Stimulated activated effector memory CD8-positive, alpha-beta T cell treated with anti-CD3 and anti-CD28 coated beads, Interleukin-12 subunit alpha, Interleukin-12 subunit beta, amount 100 ng/mL, for 72 hours (primary cell): ENCODE measurements at regions not wholly inside any gene's neighbourhood (a gene's known extent, or its start where the extent isn't known, plus 50 kb on each side); places are given as distances from the start of the nearest gene placed in this dataset.

Experiments
- ATAC-seq: fragments of 150-1000 bp; cut with Tn5 transposase; 2 replicates; pipeline ENCODE4 v1.10.0; 2021
- DNase-seq, 2 donors: peaks; one replicate each; pipeline ENCODE4 v3.0.0; 2021 to 2022; ENCODE audit warnings: low spot score in 2 of 2
- H3K27ac Mint-ChIP-seq: one replicate; pipeline ENCODE4 v1.8.0; 2022; ENCODE audit warnings: mild to moderate bottlenecking, mixed read lengths
- H3K36me3 Mint-ChIP-seq: one replicate; pipeline ENCODE4 v1.8.0; 2022; ENCODE audit warnings: mild to moderate bottlenecking, mixed read lengths
- H3K4me1 Mint-ChIP-seq: one replicate; pipeline ENCODE4 v1.8.0; 2022; ENCODE audit warnings: mixed read lengths
- H3K4me3 Mint-ChIP-seq: one replicate; pipeline ENCODE4 v1.8.0; 2022; ENCODE audit warnings: mild to moderate bottlenecking, mixed read lengths
- H3K9me3 Mint-ChIP-seq: one replicate; pipeline ENCODE4 v1.8.0; 2022; ENCODE audit warnings: mixed read lengths

- Mint-ChIP-seq H3K9me3 (peaks cover 16% of the 10 kb centered on the region), H3K4me3 (no peak overlapping the region)
- no peak for DNase-seq
Observed at GRCh38 chr11:38498721-38499120, 1900.7 kb upstream of the RAG2 start.

GRCh38 chr11:38491986-38492385, 1894.0 kb upstream of the RAG2 start:
- Mint-ChIP-seq H3K27ac (no peak overlapping the region), H3K36me3 (no peaks in the 10 kb centered on the region), H3K9me3 (peaks cover 21% of the 10 kb centered on the region), H3K4me3 (no peak overlapping the region), H3K4me1 (no peaks in the 10 kb centered on the region)
- no peak for ATAC-seq
- DNase-seq, result no peak

More at GRCh38 chr11:38498721-38499120, 1900.7 kb upstream of the RAG2 start:
- no peak for ATAC-seq
- Mint-ChIP-seq H3K36me3 (no peaks in the 10 kb centered on the region), H3K4me1 (no peaks in the 10 kb centered on the region), H3K27ac (no peak overlapping the region)

- H3K4me3 Mint-ChIP-seq, result no peak overlapping the region
- H3K4me1 Mint-ChIP-seq, result no peaks in the 10 kb centered on the region
- DNase-seq (no peak), ATAC-seq (no peak)
- H3K36me3 Mint-ChIP-seq, result no peaks in the 10 kb centered on the region
- H3K9me3 Mint-ChIP-seq, result peaks cover 16% of the 10 kb centered on the region
- no peak overlapping the region for H3K27ac Mint-ChIP-seq
Observed at GRCh38 chr11:38481391-38481790, 1883.4 kb upstream of the RAG2 start.

- no peak overlapping the region for H3K4me3 Mint-ChIP-seq
- peaks cover 6% of the 10 kb centered on the region for H3K9me3 Mint-ChIP-seq
- H3K27ac Mint-ChIP-seq, result no peak overlapping the region
- no peaks in the 10 kb centered on the region for H3K36me3 Mint-ChIP-seq
- H3K4me1 Mint-ChIP-seq, result no peaks in the 10 kb centered on the region
- ATAC-seq (no peak), DNase-seq (no peak)
Observed at GRCh38 chr11:38476808-38477575, 1879.0 kb upstream of the RAG2 start.

- Mint-ChIP-seq H3K4me1 (no peaks in the 10 kb centered on the region), H3K27ac (no peak overlapping the region), H3K36me3 (no peaks in the 10 kb centered on the region), H3K4me3 (no peak overlapping the region), H3K9me3 (peaks cover 12% of the 10 kb centered on the region)
- no peak for ATAC-seq
- DNase-seq, result no peak
Observed at GRCh38 chr11:38461751-38462150, 1863.7 kb upstream of the RAG2 start.

GRCh38 chr11:38460896-38461295, 1862.9 kb upstream of the RAG2 start:
- ATAC-seq, result no peak
- Mint-ChIP-seq H3K27ac (no peak overlapping the region), H3K9me3 (peaks cover 10% of the 10 kb centered on the region), H3K4me3 (no peak overlapping the region), H3K4me1 (no peaks in the 10 kb centered on the region), H3K36me3 (no peaks in the 10 kb centered on the region)
- DNase-seq, result no peak

GRCh38 chr11:38460429-38460828, 1862.4 kb upstream of the RAG2 start:
- H3K4me3 Mint-ChIP-seq, result no peak overlapping the region
- no peaks in the 10 kb centered on the region for H3K36me3 Mint-ChIP-seq
- no peak overlapping the region for H3K27ac Mint-ChIP-seq
- no peak for ATAC-seq
- DNase-seq, result no peak
- H3K9me3 Mint-ChIP-seq, result peaks cover 10% of the 10 kb centered on the region
- H3K4me1 Mint-ChIP-seq, result no peaks in the 10 kb centered on the region

- H3K9me3 Mint-ChIP-seq, result peaks cover 7% of the 10 kb centered on the region
- no peak for DNase-seq
- H3K4me3 Mint-ChIP-seq, result no peak overlapping the region
- H3K4me1 Mint-ChIP-seq, result no peaks in the 10 kb centered on the region
- ATAC-seq, result no peak
- H3K36me3 Mint-ChIP-seq, result no peaks in the 10 kb centered on the region
- H3K27ac Mint-ChIP-seq, result no peak overlapping the region
Observed at GRCh38 chr11:38456371-38456770, 1858.3 kb upstream of the RAG2 start.

- ATAC-seq, result no peak
- H3K27ac Mint-ChIP-seq, result no peak overlapping the region
- no peaks in the 10 kb centered on the region for H3K36me3 Mint-ChIP-seq
- no peak overlapping the region for H3K4me3 Mint-ChIP-seq
- H3K9me3 Mint-ChIP-seq, result peaks cover 13% of the 10 kb centered on the region
- H3K4me1 Mint-ChIP-seq, result no peaks in the 10 kb centered on the region
- no peak for DNase-seq
Observed at GRCh38 chr11:38448284-38448683, 1850.2 kb upstream of the RAG2 start.

- no peak for DNase-seq
- no peaks in the 10 kb centered on the region for H3K4me1 Mint-ChIP-seq
Observed at GRCh38 chr11:38446336-38446735, 1848.3 kb upstream of the RAG2 start.

GRCh38 chr11:38438091-38438490, 1840.1 kb upstream of the RAG2 start:
- Mint-ChIP-seq H3K27ac (no peak overlapping the region), H3K4me3 (no peak overlapping the region), H3K36me3 (no peaks in the 10 kb centered on the region), H3K9me3 (peaks cover 17% of the 10 kb centered on the region), H3K4me1 (no peaks in the 10 kb centered on the region)
- no peak for DNase-seq
- no peak for ATAC-seq

More at GRCh38 chr11:38446336-38446735, 1848.3 kb upstream of the RAG2 start:
- H3K9me3 Mint-ChIP-seq, result peaks cover 16% of the 10 kb centered on the region
- no peak for ATAC-seq
- no peaks in the 10 kb centered on the region for H3K36me3 Mint-ChIP-seq
- H3K4me3 Mint-ChIP-seq, result no peak overlapping the region
- H3K27ac Mint-ChIP-seq, result no peak overlapping the region

- no peaks in the 10 kb centered on the region for H3K4me1 Mint-ChIP-seq
- H3K4me3 Mint-ChIP-seq, result no peak overlapping the region
- no peaks in the 10 kb centered on the region for H3K36me3 Mint-ChIP-seq
- DNase-seq, result no peak
- peaks cover 17% of the 10 kb centered on the region for H3K9me3 Mint-ChIP-seq
- ATAC-seq, result no peak
- no peak overlapping the region for H3K27ac Mint-ChIP-seq
Observed at GRCh38 chr11:38425578-38425977, 1827.5 kb upstream of the RAG2 start.

- Mint-ChIP-seq H3K4me3 (no peak overlapping the region), H3K36me3 (no peaks in the 10 kb centered on the region), H3K4me1 (no peaks in the 10 kb centered on the region), H3K27ac (no peak overlapping the region), H3K9me3 (peaks cover 10% of the 10 kb centered on the region)
- no peak for ATAC-seq
- DNase-seq, result no peak
Observed at GRCh38 chr11:38423042-38423441, 1825.0 kb upstream of the RAG2 start.

- no peak for DNase-seq
- no peaks in the 10 kb centered on the region for H3K4me1 Mint-ChIP-seq
- H3K27ac Mint-ChIP-seq, result no peak overlapping the region
Observed at GRCh38 chr11:38416141-38416540, 1818.1 kb upstream of the RAG2 start.

GRCh38 chr11:38411149-38411548, 1813.1 kb upstream of the RAG2 start:
- H3K4me1 Mint-ChIP-seq, result no peaks in the 10 kb centered on the region
- peaks cover 38% of the 10 kb centered on the region for H3K9me3 Mint-ChIP-seq
- H3K27ac Mint-ChIP-seq, result no peak overlapping the region
- DNase-seq (no peak), ATAC-seq (no peak)
- no peaks in the 10 kb centered on the region for H3K36me3 Mint-ChIP-seq
- no peak overlapping the region for H3K4me3 Mint-ChIP-seq

More at GRCh38 chr11:38416141-38416540, 1818.1 kb upstream of the RAG2 start:
- Mint-ChIP-seq H3K4me3 (no peak overlapping the region), H3K9me3 (peaks cover 26% of the 10 kb centered on the region), H3K36me3 (no peaks in the 10 kb centered on the region)
- no peak for ATAC-seq

GRCh38 chr11:38402063-38402462, 1804.0 kb upstream of the RAG2 start:
- Mint-ChIP-seq H3K9me3 (peaks cover 10% of the 10 kb centered on the region), H3K36me3 (no peaks in the 10 kb centered on the region), H3K27ac (no peak overlapping the region), H3K4me1 (no peaks in the 10 kb centered on the region), H3K4me3 (no peak overlapping the region)
- DNase-seq (no peak), ATAC-seq (no peak)
